ENCODE measurements at regions not wholly inside any gene's neighbourhood (a gene's known extent, or its start where the extent isn't known, plus 50 kb on each side); places are given as distances from the start of the nearest gene placed in this dataset.
"Not testable (repeated sequence)": the region's sequence is repeated elsewhere in the genome, so short reads cannot be mapped to it uniquely, and the experiment has no call there.

- Histone ChIP-seq H4K20me1 (ENCODE audit: control insufficient read depth, insufficient read depth, low read depth, low read length) (no peaks in the 10 kb centered on the region), H3K79me2 (ENCODE audit: control insufficient read depth, low read length) (no peaks in the 10 kb centered on the region), H3K4me1 (ENCODE audit: control insufficient read depth, low read length) (no peaks in the 10 kb centered on the region), H3K9me3 (ENCODE audit: control insufficient read depth, insufficient read depth, low read length) (0 out of 2 replicates have a peak, but pooled peaks cover 5% of the 10 kb centered on the region), H3K27ac (ENCODE audit: low read depth, low read length) (no peak overlapping the region), H3F3A (ENCODE audit: control insufficient read depth, insufficient read depth) (no peaks in the 10 kb centered on the region), H3K27me3 (ENCODE audit: control insufficient read depth, low read length) (no peaks in the 10 kb centered on the region), H3K4me2 (ENCODE audit: low read length) (no peak overlapping the region), H3K4me3 (ENCODE audit: low read length) (no peak overlapping the region), H3K9me2 (replicated peaks; ENCODE audit: control insufficient read depth, low read length) (no peaks in the 10 kb centered on the region), H3K36me3 (ENCODE audit: control insufficient read depth, low read length) (no peaks in the 10 kb centered on the region)
- no peak for TF ChIP-seq EZH2phosphoT487 (IDR thresholded peaks at IDR 0.05; ENCODE audit: borderline replicate concordance, low read length)
- TF ChIP-seq CTCF (IDR thresholded peaks at IDR 0.05; ENCODE audit: low read depth, low read length, poor library complexity, severe bottlenecking) = no peak
Observed at GRCh38 chr14:58994130-58994529, 194.3 kb upstream of the DAAM1 start.

- Histone ChIP-seq H3K9me2 (replicated peaks; ENCODE audit: control insufficient read depth, low read length) (peaks cover 2% of the 10 kb centered on the region; the same call in 1 of the 2 replicates), H3K79me2 (ENCODE audit: control insufficient read depth, low read length) (no peaks in the 10 kb centered on the region), H3K4me2 (ENCODE audit: low read length) (no peak overlapping the region), H3K4me3 (ENCODE audit: low read length) (no peak overlapping the region), H3K27ac (ENCODE audit: low read depth, low read length) (no peak overlapping the region), H4K20me1 (ENCODE audit: control insufficient read depth, insufficient read depth, low read depth, low read length) (no peaks in the 10 kb centered on the region), H3K4me1 (ENCODE audit: control insufficient read depth, low read length) (no peaks in the 10 kb centered on the region), H3K9me3 (ENCODE audit: control insufficient read depth, insufficient read depth, low read length) (no peaks in the 10 kb centered on the region; the same call in 1 of the 2 replicates), H3F3A (ENCODE audit: control insufficient read depth, insufficient read depth) (no peaks in the 10 kb centered on the region), H3K36me3 (ENCODE audit: control insufficient read depth, low read length) (no peaks in the 10 kb centered on the region), H3K27me3 (ENCODE audit: control insufficient read depth, low read length) (no peaks in the 10 kb centered on the region)
- TF ChIP-seq EZH2phosphoT487 (IDR thresholded peaks at IDR 0.05; ENCODE audit: borderline replicate concordance, low read length) = no peak
- no peak for TF ChIP-seq CTCF (IDR thresholded peaks at IDR 0.05; ENCODE audit: low read depth, low read length, poor library complexity, severe bottlenecking)
Observed at GRCh38 chr14:59004012-59004411, 184.5 kb upstream of the DAAM1 start.

GRCh38 chr14:59006179-59006578 is 182.3 kb upstream of the DAAM1 start:
- H4K20me1 ChIP-seq (ENCODE audit: control insufficient read depth, insufficient read depth, low read depth, low read length); H3K4me1 ChIP-seq (ENCODE audit: control insufficient read depth, low read length): not testable (repeated sequence)

GRCh38 chr14:59009967-59010366 is 178.5 kb upstream of the DAAM1 start:
- H3F3A ChIP-seq (ENCODE audit: control insufficient read depth, insufficient read depth) = no peaks in the 10 kb centered on the region
- H3K4me2 ChIP-seq (ENCODE audit: low read length) = no peak overlapping the region

More at GRCh38 chr14:59006179-59006578, 182.3 kb upstream of the DAAM1 start:
- not testable (repeated sequence) for H3K4me2 ChIP-seq (ENCODE audit: low read length); H3K9me3 ChIP-seq (ENCODE audit: control insufficient read depth, insufficient read depth, low read length); H3K27me3 ChIP-seq (ENCODE audit: control insufficient read depth, low read length); H3K27ac ChIP-seq (ENCODE audit: low read depth, low read length); H3K79me2 ChIP-seq (ENCODE audit: control insufficient read depth, low read length); H3F3A ChIP-seq (ENCODE audit: control insufficient read depth, insufficient read depth); H3K36me3 ChIP-seq (ENCODE audit: control insufficient read depth, low read length); H3K4me3 ChIP-seq (ENCODE audit: low read length); H3K9me2 ChIP-seq (replicated peaks; ENCODE audit: control insufficient read depth, low read length)

More at GRCh38 chr14:59009967-59010366, 178.5 kb upstream of the DAAM1 start:
- no peak overlapping the region for H3K27ac ChIP-seq (ENCODE audit: low read depth, low read length)
- H3K9me2 ChIP-seq (replicated peaks; ENCODE audit: control insufficient read depth, low read length) = peaks cover 2% of the 10 kb centered on the region; the same call in 1 of the 2 replicates
- no peaks in the 10 kb centered on the region for H3K4me1 ChIP-seq (ENCODE audit: control insufficient read depth, low read length)
- H3K27me3 ChIP-seq (ENCODE audit: control insufficient read depth, low read length) = no peaks in the 10 kb centered on the region; the same call in none of the 2 replicates
- H4K20me1 ChIP-seq (ENCODE audit: control insufficient read depth, insufficient read depth, low read depth, low read length) = no peaks in the 10 kb centered on the region
- H3K36me3 ChIP-seq (ENCODE audit: control insufficient read depth, low read length) = no peaks in the 10 kb centered on the region
- H3K9me3 ChIP-seq (ENCODE audit: control insufficient read depth, insufficient read depth, low read length) = no peaks in the 10 kb centered on the region; the same call in none of the 2 replicates
- H3K4me3 ChIP-seq (ENCODE audit: low read length) = no peak overlapping the region
- no peak for TF ChIP-seq EZH2phosphoT487 (IDR thresholded peaks at IDR 0.05; ENCODE audit: borderline replicate concordance, low read length)
- TF ChIP-seq CTCF (IDR thresholded peaks at IDR 0.05; ENCODE audit: low read depth, low read length, poor library complexity, severe bottlenecking) = no peak
- no peaks in the 10 kb centered on the region for H3K79me2 ChIP-seq (ENCODE audit: control insufficient read depth, low read length)

Measured in DOHH2 (cell line).